ENCODE measurements at regions not wholly inside any gene's neighbourhood (a gene's known extent, or its start where the extent isn't known, plus 50 kb on each side); places are given as distances from the start of the nearest gene placed in this dataset.

GRCh38 chr21:19022978-19023377, 619.4 kb upstream of the TMPRSS15 start:
- Histone ChIP-seq H3K27ac (no peak overlapping the region), H3K4me2 (ENCODE audit: low read length) (no peak overlapping the region), H3K79me2 (no peaks in the 10 kb centered on the region), H3K27me3 (ENCODE audit: control insufficient read depth, insufficient read depth, low read length) (no peaks in the 10 kb centered on the region), H3K4me3 (ENCODE audit: low read depth, low read length) (no peak overlapping the region), H3K9me3 (ENCODE audit: control insufficient read depth, low read length) (no peaks in the 10 kb centered on the region), H3K9ac (no peak overlapping the region), H2AFZ (no peak overlapping the region), H3K36me3 (ENCODE audit: control insufficient read depth, insufficient read depth, low read length) (no peaks in the 10 kb centered on the region), H3K4me1 (no peaks in the 10 kb centered on the region)
- no peak for TF ChIP-seq CTCF (IDR thresholded peaks at IDR 0.05)

GRCh38 chr21:19026911-19027310, 623.3 kb upstream of the TMPRSS15 start:
- H2AFZ ChIP-seq = no peak overlapping the region
- no peaks in the 10 kb centered on the region for H3K79me2 ChIP-seq
- H3K4me3 ChIP-seq (ENCODE audit: low read depth, low read length) = no peak overlapping the region
- H3K4me2 ChIP-seq (ENCODE audit: low read length) = no peak overlapping the region
- no peaks in the 10 kb centered on the region for H3K9me3 ChIP-seq (ENCODE audit: control insufficient read depth, low read length)
- H3K4me1 ChIP-seq = no peaks in the 10 kb centered on the region
- H3K27me3 ChIP-seq (ENCODE audit: control insufficient read depth, insufficient read depth, low read length) = no peaks in the 10 kb centered on the region
- no peak overlapping the region for H3K27ac ChIP-seq
- no peak for TF ChIP-seq CTCF (IDR thresholded peaks at IDR 0.05)
- H3K36me3 ChIP-seq (ENCODE audit: control insufficient read depth, insufficient read depth, low read length) = no peaks in the 10 kb centered on the region
- H3K9ac ChIP-seq = no peak overlapping the region

- H3K27ac ChIP-seq = no peak overlapping the region
- H3K9ac ChIP-seq = no peak overlapping the region
- no peak overlapping the region for H3K4me3 ChIP-seq (ENCODE audit: low read depth, low read length)
- H3K79me2 ChIP-seq = no peaks in the 10 kb centered on the region
- no peaks in the 10 kb centered on the region for H3K4me1 ChIP-seq
- H2AFZ ChIP-seq = no peak overlapping the region
- no peaks in the 10 kb centered on the region for H3K27me3 ChIP-seq (ENCODE audit: control insufficient read depth, insufficient read depth, low read length)
- H3K36me3 ChIP-seq (ENCODE audit: control insufficient read depth, insufficient read depth, low read length) = no peaks in the 10 kb centered on the region
- TF ChIP-seq CTCF (IDR thresholded peaks at IDR 0.05) = no peak
- H3K9me3 ChIP-seq (ENCODE audit: control insufficient read depth, low read length) = no peaks in the 10 kb centered on the region
- H3K4me2 ChIP-seq (ENCODE audit: low read length) = no peak overlapping the region
Measured at GRCh38 chr21:19029816-19030215, 626.2 kb upstream of the TMPRSS15 start.

GRCh38 chr21:19031953-19032352, 628.4 kb upstream of the TMPRSS15 start:
- no peaks in the 10 kb centered on the region for H3K36me3 ChIP-seq (ENCODE audit: control insufficient read depth, insufficient read depth, low read length)
- no peak for TF ChIP-seq CTCF (IDR thresholded peaks at IDR 0.05)
- no peaks in the 10 kb centered on the region for H3K79me2 ChIP-seq
- H3K27me3 ChIP-seq (ENCODE audit: control insufficient read depth, insufficient read depth, low read length) = no peaks in the 10 kb centered on the region
- H2AFZ ChIP-seq = no peak overlapping the region
- H3K9ac ChIP-seq = no peak overlapping the region
- H3K4me3 ChIP-seq (ENCODE audit: low read depth, low read length) = no peak overlapping the region
- H3K9me3 ChIP-seq (ENCODE audit: control insufficient read depth, low read length) = no peaks in the 10 kb centered on the region
- no peak overlapping the region for H3K27ac ChIP-seq
- H3K4me2 ChIP-seq (ENCODE audit: low read length) = no peak overlapping the region
- H3K4me1 ChIP-seq = no peaks in the 10 kb centered on the region

GRCh38 chr21:19034041-19034440, 630.5 kb upstream of the TMPRSS15 start:
- Histone ChIP-seq H3K79me2 (no peaks in the 10 kb centered on the region), H3K4me3 (ENCODE audit: low read depth, low read length) (no peak overlapping the region), H3K9ac (no peak overlapping the region), H3K4me1 (no peaks in the 10 kb centered on the region), H3K27me3 (ENCODE audit: control insufficient read depth, insufficient read depth, low read length) (no peaks in the 10 kb centered on the region), H2AFZ (no peak overlapping the region), H3K4me2 (ENCODE audit: low read length) (no peak overlapping the region), H3K27ac (no peak overlapping the region), H3K36me3 (ENCODE audit: control insufficient read depth, insufficient read depth, low read length) (no peaks in the 10 kb centered on the region), H3K9me3 (ENCODE audit: control insufficient read depth, low read length) (no peaks in the 10 kb centered on the region)
- no peak for TF ChIP-seq CTCF (IDR thresholded peaks at IDR 0.05)
